K562 (cell line): ENCODE measurements at regions not wholly inside any gene's neighbourhood (a gene's known extent, or its start where the extent isn't known, plus 50 kb on each side); places are given as distances from the start of the nearest gene placed in this dataset.

ENCODE experiments used
- ATAC-seq: fragments of 200-7000 bp; cut with Tn5 transposase; 3 replicates; pipeline ENCODE4 v1.9.1; 2020; ENCODE audit warnings: moderate library complexity
- BruUV-seq: library from RNA; stranded (reverse); fragments of 400-500 nt; replicated peaks from 2 replicates; lab custom pipeline; 2021; lab: Mats Ljungman, UMichigan
- CTCF ChIA-PET: fragments of 300-600 bp; formaldehyde crosslinking; extraction: SDS; loops from one replicate; lab custom pipeline; 2021; ENCODE audit warnings: low intra/inter-chr PET ratio; lab: Yijun Ruan, JAX
- POLR2A ChIA-PET: fragments of 300-600, 350-650 bp; sonication (Branson Sonifier 250); formaldehyde crosslinking; extraction: SDS; loops from one replicate; lab custom pipeline; 2021; ENCODE audit warnings: antibody characterized with exemption, inconsistent platforms; lab: Yijun Ruan, JAX
- DNase-seq, 4 experiments: peaks; one replicate each; pipeline versions ENCODE4 v3.0.0 to v3.0.0-alpha.2; 2011 to 2018; ENCODE audit warnings: low spot score in 3 of 4, mixed read lengths in 3 of 4; ENCODE audit errors: extremely low read depth in 1 of 4
- FAIRE-seq: peaks from 2 replicates; lab custom pipeline; 2011; peaks lifted over from hg19 to GRCh38; lab: Jason Lieb, UNC
- H2AFZ ChIP-seq: 2 replicates; pipeline ENCODE4 v1.6.0; 2011; ENCODE audit warnings: low read depth, low read length, control low read depth, inconsistent platforms
- H3K27ac ChIP-seq: fragments of 200-600 bp; 3 replicates; pipeline ENCODE4 v1.8.0; 2011; ENCODE audit warnings: low read depth, mild to moderate bottlenecking, control low read depth, inconsistent platforms, low read length, moderate library complexity, mixed read lengths; ENCODE audit errors: extremely low read depth
- H3K27me3 ChIP-seq, 2 experiments: fragments of 300-600 bp in 1 of 2; 2 replicates in 1 of 2; 3 replicates in 1 of 2; pipeline versions ENCODE4 v1.6.0 to v1.8.0; 2011; ENCODE audit warnings: inconsistent platforms in 2 of 2, low read length in 2 of 2, mild to moderate bottlenecking in 1 of 2, mixed read lengths in 1 of 2, moderate library complexity in 1 of 2; ENCODE audit not compliant: control insufficient read depth in 2 of 2, insufficient read depth in 2 of 2
- H3K36me3 ChIP-seq: fragments of 300-600 bp; 3 replicates; pipeline ENCODE4 v1.8.0; 2011; ENCODE audit warnings: mild to moderate bottlenecking, low read length, inconsistent platforms; ENCODE audit not compliant: control insufficient read depth, insufficient read depth
- H3K4me1 ChIP-seq, 2 experiments: fragments of 200-600 bp in 1 of 2; replicated peaks in 1 of 2; 2 replicates in 1 of 2; 3 replicates in 1 of 2; pipeline versions ENCODE4 v1.5.1 to v1.8.0; 2011; ENCODE audit warnings: inconsistent platforms in 2 of 2, low read length in 2 of 2, mild to moderate bottlenecking in 1 of 2, mixed read lengths in 1 of 2, moderate library complexity in 1 of 2; ENCODE audit not compliant: control insufficient read depth in 2 of 2, insufficient read depth in 2 of 2
- H3K4me2 ChIP-seq: 2 replicates; pipeline ENCODE4 v1.6.1; 2011; ENCODE audit warnings: low read length, control low read depth, inconsistent platforms, mixed read lengths; ENCODE audit not compliant: insufficient read depth
- H3K4me3 ChIP-seq: fragments of 200-600 bp; sonication (generic), shearing (Covaris generic); 2 replicates; pipeline ENCODE4 v1.5.1; 2016; ENCODE audit warnings: control low read depth, inconsistent platforms
- H3K79me2 ChIP-seq: fragments of 200-600 bp; 3 replicates; pipeline ENCODE4 v1.8.0; 2011; ENCODE audit warnings: low read length, inconsistent platforms; ENCODE audit not compliant: control insufficient read depth, insufficient read depth
- H3K9ac ChIP-seq, 2 experiments: 2 replicates each; pipeline versions ENCODE4 v1.6.0 to v1.6.1; 2011; ENCODE audit warnings: low read depth in 2 of 2, low read length in 2 of 2, control low read depth in 1 of 2, inconsistent platforms in 1 of 2, mild to moderate bottlenecking in 1 of 2, mixed read lengths in 1 of 2; ENCODE audit not compliant: insufficient read depth in 1 of 2
- H3K9me1 ChIP-seq: one replicate; pipeline ENCODE4 v1.6.0; 2011; ENCODE audit warnings: inconsistent platforms, mild to moderate bottlenecking, low read length, moderate library complexity; ENCODE audit not compliant: control insufficient read depth, insufficient read depth
- H3K9me3 ChIP-seq: replicated peaks from 2 replicates; pipeline ENCODE4 v1.5.1; 2011; ENCODE audit warnings: low read depth, low read length, inconsistent platforms; ENCODE audit not compliant: control insufficient read depth, insufficient read depth
- H4K20me1 ChIP-seq: replicated peaks from 2 replicates; pipeline ENCODE4 v1.6.1; 2011; ENCODE audit warnings: low read length, inconsistent platforms, mixed read lengths; ENCODE audit not compliant: control insufficient read depth, insufficient read depth
- ATF1 ChIP-seq, 2 experiments: fragments of 450-650 bp in 1 of 2; IDR thresholded peaks; 2 replicates each; pipeline ENCODE4 v1.6.1; 2016; ENCODE audit warnings: missing compliant biosample characterization in 1 of 2, missing genetic modification characterization in 1 of 2
- BRD9 ChIP-seq: fragments of 450-650 bp; IDR thresholded peaks from 2 replicates; pipeline ENCODE4 v1.6.1; 2018; ENCODE audit warnings: low read depth; ENCODE audit not compliant: partially characterized antibody
- E2F4 ChIP-seq: sonication (generic); formaldehyde crosslinking; IDR thresholded peaks from 2 replicates; pipeline ENCODE4 v1.8.0; 2022; ENCODE audit warnings: mild to moderate bottlenecking, low read depth, missing genetic modification reagents
- EP400 ChIP-seq: fragments of 450-650 bp; IDR thresholded peaks from 2 replicates; pipeline ENCODE4 v1.6.1; 2017; ENCODE audit warnings: antibody characterized with exemption, mild to moderate bottlenecking, moderate library complexity
- ESRRA ChIP-seq: fragments of 450-650 bp; IDR thresholded peaks from 2 replicates; pipeline ENCODE4 v1.6.1; 2014; ENCODE audit warnings: low read depth, mild to moderate bottlenecking, moderate library complexity, borderline replicate concordance
- HNRNPK ChIP-seq: fragments of 200-400 bp; formaldehyde crosslinking; IDR thresholded peaks from one replicate; pipeline ENCODE4 v1.6.1; 2018; ENCODE audit warnings: mild to moderate bottlenecking, low read depth, low read length; ENCODE audit not compliant: poor library complexity, severe bottlenecking
- HNRNPL ChIP-seq: fragments of 200-400 bp; formaldehyde crosslinking; IDR thresholded peaks from 2 replicates; pipeline ENCODE4 v1.6.1; 2017; ENCODE audit warnings: low read depth, mild to moderate bottlenecking, low read length
- LARP7 ChIP-seq: fragments of 450-650 bp; IDR thresholded peaks from 2 replicates; pipeline ENCODE4 v1.6.1; 2016
- NFIC ChIP-seq: fragments of 450-650 bp; IDR thresholded peaks from 2 replicates; pipeline ENCODE4 v1.6.1; 2017; ENCODE audit warnings: mild to moderate bottlenecking, inconsistent platforms
- RB1 ChIP-seq: fragments of 450-650 bp; IDR thresholded peaks from 2 replicates; pipeline ENCODE4 v1.6.1; 2017; ENCODE audit warnings: low read depth, mild to moderate bottlenecking
- STAT5B ChIP-seq: fragments of 250-450 bp; sonication (Bioruptor Pico); IDR thresholded peaks from 2 replicates; pipeline ENCODE4 v1.8.0; 2021; ENCODE audit warnings: mild to moderate bottlenecking, inconsistent platforms
- XRCC3 ChIP-seq: fragments of 450-650 bp; IDR thresholded peaks from 2 replicates; pipeline ENCODE4 v1.6.1; 2017; ENCODE audit warnings: mild to moderate bottlenecking, moderate library complexity
- YY1 ChIP-seq, 3 experiments: IDR thresholded peaks; 2 replicates each; pipeline ENCODE4 v1.6.1; 2011; ENCODE audit warnings: low read length in 2 of 3, mild to moderate bottlenecking in 2 of 3, moderate library complexity in 2 of 3, borderline replicate concordance in 1 of 3, control low read depth in 1 of 3, low read depth in 1 of 3; ENCODE audit not compliant: insufficient read depth in 3 of 3, insufficient replicate concordance in 2 of 3, control insufficient read depth in 1 of 3, insufficient read length in 1 of 3; ENCODE audit errors: extremely low read depth in 1 of 3
- ZBED1 ChIP-seq: IDR thresholded peaks from 2 replicates; pipeline ENCODE4 v1.6.1; 2014
- ZNF311 ChIP-seq: fragments of 250-450 bp; sonication (Bioruptor Pico); IDR thresholded peaks from 2 replicates; pipeline ENCODE4 v1.4.0; 2020; ENCODE audit warnings: mild to moderate bottlenecking, moderate library complexity
- ZNF511 ChIP-seq: sonication (generic); formaldehyde crosslinking; IDR thresholded peaks from 2 replicates; pipeline ENCODE4 v1.8.0; 2022; ENCODE audit warnings: mild to moderate bottlenecking, missing genetic modification reagents
- ZNF644 ChIP-seq: fragments of 200-800 bp; sonication (Bioruptor generic); IDR thresholded peaks from 2 replicates; pipeline ENCODE4 v1.6.1; 2016; ENCODE audit warnings: low read depth, missing genetic modification characterization, missing compliant biosample characterization
- ZZZ3 ChIP-seq: fragments of 450-650 bp; IDR thresholded peaks from 2 replicates; pipeline ENCODE4 v1.6.1; 2016; ENCODE audit warnings: antibody characterized with exemption, mild to moderate bottlenecking, moderate library complexity
- WGBS: fragments of 100-300 bp; shearing (Covaris generic); methylation state at CpG from one replicate; pipeline ENCODE4 v1.1.6; 2016; ENCODE audit warnings: low coverage, mixed read lengths; ENCODE audit not compliant: insufficient coverage; ENCODE audit errors: missing lambda C conversion rate; 5-methylcytosine and 5-hydroxymethylcytosine counted together
- in situ Hi-C: fragments of 300-500 bp; cut with MboI; formaldehyde crosslinking; loops from 4 replicates; pipeline ENCODE4 v1.15.0; 2018; ENCODE audit warnings: inconsistent platforms, mixed read lengths
- intact Hi-C: fragments of 100-400 bp; cut with micrococcal nuclease; formaldehyde crosslinking; loops from 2 replicates; pipeline ENCODE4 v1.14.2; 2022

- DNase-seq (no peak), ATAC-seq (no peak), FAIRE-seq (no peak)
- H3K27me3 ChIP-seq, result no peaks in the 10 kb centered on the region
- intact Hi-C loops (no loop called here), in situ Hi-C loops (no loop called here)
- H3K9me1 ChIP-seq, result no peaks in the 10 kb centered on the region
- H3K27ac ChIP-seq, result no peak overlapping the region
- 0 out of 2 replicates have a peak, but pooled peaks cover 2% of the 10 kb centered on the region for H3K9me3 ChIP-seq
- WGBS, result 4% methylated on average over 3 of the region's 3 CpGs
- BruUV-seq, result no TSS peak
- TF ChIP-seq ZNF511 (no peak), ZNF644 (tag) (no peak), XRCC3 (no peak), ZBED1 (no peak), EP400 (no peak), ATF1 (CRISPR knock-in tag; IDR thresholded peaks at IDR 0.05) (no peak), ATF1 (tag; IDR thresholded peaks at IDR 0.05) (no peak), ZZZ3 (no peak), STAT5B (no peak), RB1 (no peak), ESRRA (no peak), HNRNPK (no peak), BRD9 (no peak), ZNF311 (CRISPR knock-in tag) (no peak), YY1 (IDR thresholded peaks at IDR 0.05; ENCODE audit: borderline replicate concordance in 1 of 3, control insufficient read depth in 1 of 3, extremely low read depth in 1 of 3, insufficient read depth in 3 of 3, insufficient read length in 1 of 3, insufficient replicate concordance in 2 of 3, low read depth in 1 of 3, low read length in 2 of 3) (no peak), LARP7 (no peak), HNRNPL (no peak), E2F4 (no peak), NFIC (no peak)
- no peak overlapping the region for H3K9ac ChIP-seq
- no peaks in the 10 kb centered on the region for H4K20me1 ChIP-seq
- H3K36me3 ChIP-seq, result no peaks in the 10 kb centered on the region
- ChIA-PET CTCF (no interaction called here), POLR2A (interaction anchor here (0.6 kb wide), 1 partner anchor 21 kb away, joined by 3 read pairs; no protein-coding TSS in a partner anchor)
- H3K4me3 ChIP-seq, result no peak overlapping the region
- H3K4me1 ChIP-seq, result no peaks in the 10 kb centered on the region
- H3K4me2 ChIP-seq, result no peak overlapping the region
- no peaks in the 10 kb centered on the region for H3K79me2 ChIP-seq
- no peak overlapping the region for H2AFZ ChIP-seq
Measured at GRCh38 chr7:113394856-113395255, 276.5 kb upstream of the SMIM30 start.
